ENCODE measurements at regions not wholly inside any gene's neighbourhood (a gene's known extent, or its start where the extent isn't known, plus 50 kb on each side); places are given as distances from the start of the nearest gene placed in this dataset.

DNA sequence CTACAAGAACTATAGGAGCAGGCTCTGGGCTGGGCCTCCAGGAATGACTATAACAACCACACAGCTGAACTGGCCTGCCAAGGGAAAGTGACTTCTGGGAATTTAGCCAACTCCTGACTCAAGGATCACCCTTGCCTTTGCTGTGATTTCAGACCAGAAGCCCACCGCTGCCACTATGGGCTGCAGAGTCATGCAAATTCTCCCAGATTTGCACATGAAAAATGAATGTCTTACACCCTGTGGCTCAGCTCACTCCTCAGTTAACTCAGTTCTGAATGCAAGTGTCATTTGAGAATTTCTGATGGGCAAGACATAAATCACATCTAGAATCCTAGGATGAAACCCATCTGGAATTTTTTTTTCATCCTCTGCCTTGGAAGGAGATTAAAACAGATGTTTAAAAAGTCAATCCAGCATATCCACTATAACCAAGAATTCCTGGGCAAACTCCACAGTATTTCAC lies 186.5 kb upstream of the BET1 start:
- TF ChIP-seq GLIS3 (CRISPR knock-in tag; IDR thresholded peaks at IDR 0.05): no peak
- no peak for TF ChIP-seq OSR1 (CRISPR knock-in tag; IDR thresholded peaks at IDR 0.05)
- TF ChIP-seq, protein P1, sequence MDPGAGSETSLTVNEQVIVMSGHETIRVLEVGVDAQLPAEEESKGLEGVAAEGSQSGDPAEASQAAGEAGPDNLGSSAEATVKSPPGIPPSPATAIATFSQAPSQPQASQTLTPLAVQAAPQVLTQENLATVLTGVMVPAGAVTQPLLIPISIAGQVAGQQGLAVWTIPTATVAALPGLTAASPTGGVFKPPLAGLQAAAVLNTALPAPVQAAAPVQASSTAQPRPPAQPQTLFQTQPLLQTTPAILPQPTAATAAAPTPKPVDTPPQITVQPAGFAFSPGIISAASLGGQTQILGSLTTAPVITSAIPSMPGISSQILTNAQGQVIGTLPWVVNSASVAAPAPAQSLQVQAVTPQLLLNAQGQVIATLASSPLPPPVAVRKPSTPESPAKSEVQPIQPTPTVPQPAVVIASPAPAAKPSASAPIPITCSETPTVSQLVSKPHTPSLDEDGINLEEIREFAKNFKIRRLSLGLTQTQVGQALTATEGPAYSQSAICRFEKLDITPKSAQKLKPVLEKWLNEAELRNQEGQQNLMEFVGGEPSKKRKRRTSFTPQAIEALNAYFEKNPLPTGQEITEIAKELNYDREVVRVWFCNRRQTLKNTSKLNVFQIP (CRISPR knock-in tag; IDR thresholded peaks at IDR 0.05; ENCODE audit: borderline replicate concordance, low read depth): no peak
- TF ChIP-seq, protein P2, sequence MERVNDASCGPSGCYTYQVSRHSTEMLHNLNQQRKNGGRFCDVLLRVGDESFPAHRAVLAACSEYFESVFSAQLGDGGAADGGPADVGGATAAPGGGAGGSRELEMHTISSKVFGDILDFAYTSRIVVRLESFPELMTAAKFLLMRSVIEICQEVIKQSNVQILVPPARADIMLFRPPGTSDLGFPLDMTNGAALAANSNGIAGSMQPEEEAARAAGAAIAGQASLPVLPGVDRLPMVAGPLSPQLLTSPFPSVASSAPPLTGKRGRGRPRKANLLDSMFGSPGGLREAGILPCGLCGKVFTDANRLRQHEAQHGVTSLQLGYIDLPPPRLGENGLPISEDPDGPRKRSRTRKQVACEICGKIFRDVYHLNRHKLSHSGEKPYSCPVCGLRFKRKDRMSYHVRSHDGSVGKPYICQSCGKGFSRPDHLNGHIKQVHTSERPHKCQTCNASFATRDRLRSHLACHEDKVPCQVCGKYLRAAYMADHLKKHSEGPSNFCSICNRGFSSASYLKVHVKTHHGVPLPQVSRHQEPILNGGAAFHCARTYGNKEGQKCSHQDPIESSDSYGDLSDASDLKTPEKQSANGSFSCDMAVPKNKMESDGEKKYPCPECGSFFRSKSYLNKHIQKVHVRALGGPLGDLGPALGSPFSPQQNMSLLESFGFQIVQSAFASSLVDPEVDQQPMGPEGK (CRISPR knock-in tag; IDR thresholded peaks at IDR 0.05; ENCODE audit: borderline replicate concordance): no peak
- no peak for TF ChIP-seq PPARA (CRISPR knock-in tag; IDR thresholded peaks at IDR 0.05; ENCODE audit: borderline replicate concordance)
- TF ChIP-seq ZFP3 (CRISPR knock-in tag; IDR thresholded peaks at IDR 0.05): peak; percentile 54; the same call in 1 of the 2 replicates
- no peak for TF ChIP-seq ZNF565 (CRISPR knock-in tag; conservative IDR thresholded peaks at IDR 0.05; ENCODE audit: low read depth)
- no peak; the same call in 1 of the 2 replicates for TF ChIP-seq SNAI2 (CRISPR knock-in tag; IDR thresholded peaks at IDR 0.05)
- no peak for TF ChIP-seq TCF4 (CRISPR knock-in tag; IDR thresholded peaks at IDR 0.05; ENCODE audit: borderline replicate concordance)
- TF ChIP-seq ZNF8 (CRISPR knock-in tag; IDR thresholded peaks at IDR 0.05): no peak

All from SK-N-SH treated with all-trans-retinoic acid at 6 μM for 48 hours (cell line).